CD4-positive, CD25-positive, alpha-beta regulatory T cell (primary cell): ENCODE measurements at regions not wholly inside any gene's neighbourhood (a gene's known extent, or its start where the extent isn't known, plus 50 kb on each side); places are given as distances from the start of the nearest gene placed in this dataset.

Experiments used
- ATAC-seq, 2 donors: fragments of 150-1000 bp; cut with Tn5 transposase; one replicate each; pipeline ENCODE4 v1.10.0; 2021; ENCODE audit warnings: low read depth in 2 of 2, moderate number of reproducible peaks in 2 of 2, moderate library complexity in 1 of 2
- DNase-seq, 3 donors: peaks; one replicate each; pipeline versions ENCODE4 v3.0.0 to v3.0.0-alpha.2; 2012 to 2022; ENCODE audit warnings: mixed read lengths in 1 of 3
- H3K27ac ChIP-seq: one replicate; pipeline ENCODE4 v1.7.0; 2013; ENCODE audit warnings: mild to moderate bottlenecking, low read length; ENCODE audit not compliant: insufficient read depth, poor library complexity, severe bottlenecking
- H3K27me3 ChIP-seq: one replicate; pipeline ENCODE4 v1.7.0; 2013; ENCODE audit warnings: low read length; ENCODE audit not compliant: control insufficient read depth, insufficient read depth
- H3K36me3 ChIP-seq: one replicate; pipeline ENCODE4 v1.7.0; 2013; ENCODE audit warnings: mild to moderate bottlenecking, low read length, moderate library complexity; ENCODE audit not compliant: control insufficient read depth, insufficient read depth
- H3K4me1 ChIP-seq: 2 replicates; pipeline ENCODE4 v1.7.0; 2013; ENCODE audit warnings: mild to moderate bottlenecking, low read length; ENCODE audit not compliant: insufficient read depth, control insufficient read depth, poor library complexity, severe bottlenecking
- H3K4me3 ChIP-seq: one replicate; pipeline ENCODE4 v1.7.0; 2013; ENCODE audit warnings: low read depth, mild to moderate bottlenecking, low read length, moderate library complexity
- H3K9me3 ChIP-seq, 2 experiments: 1 replicate in 1 of 2; 2 replicates in 1 of 2; pipeline ENCODE4 v1.7.0; 2013; ENCODE audit warnings: low read length in 2 of 2, mild to moderate bottlenecking in 1 of 2, moderate library complexity in 1 of 2; ENCODE audit not compliant: control insufficient read depth in 2 of 2
- H3K27ac Mint-ChIP-seq, 3 donors: one replicate each; pipeline ENCODE4 v1.8.0; 2020 to 2022; ENCODE audit warnings: mild to moderate bottlenecking in 3 of 3, mixed read lengths in 3 of 3, moderate library complexity in 2 of 3
- H3K27me3 Mint-ChIP-seq: one replicate; pipeline ENCODE4 v1.8.0; 2022; ENCODE audit warnings: mild to moderate bottlenecking, mixed read lengths
- H3K36me3 Mint-ChIP-seq: one replicate; pipeline ENCODE4 v1.8.0; 2020; ENCODE audit warnings: mixed read lengths
- H3K4me1 Mint-ChIP-seq, 4 donors: one replicate each; pipeline ENCODE4 v1.8.0; 2020 to 2022; ENCODE audit warnings: mixed read lengths in 4 of 4, mild to moderate bottlenecking in 1 of 4
- H3K4me3 Mint-ChIP-seq, 4 donors: one replicate each; pipeline ENCODE4 v1.8.0; 2020 to 2022; ENCODE audit warnings: mild to moderate bottlenecking in 4 of 4, mixed read lengths in 4 of 4, moderate library complexity in 3 of 4
- H3K9me3 Mint-ChIP-seq, 7 donors: one replicate each; pipeline ENCODE4 v1.8.0; 2020 to 2022; ENCODE audit warnings: mixed read lengths in 7 of 7, mild to moderate bottlenecking in 3 of 7, moderate library complexity in 2 of 7

DNA sequence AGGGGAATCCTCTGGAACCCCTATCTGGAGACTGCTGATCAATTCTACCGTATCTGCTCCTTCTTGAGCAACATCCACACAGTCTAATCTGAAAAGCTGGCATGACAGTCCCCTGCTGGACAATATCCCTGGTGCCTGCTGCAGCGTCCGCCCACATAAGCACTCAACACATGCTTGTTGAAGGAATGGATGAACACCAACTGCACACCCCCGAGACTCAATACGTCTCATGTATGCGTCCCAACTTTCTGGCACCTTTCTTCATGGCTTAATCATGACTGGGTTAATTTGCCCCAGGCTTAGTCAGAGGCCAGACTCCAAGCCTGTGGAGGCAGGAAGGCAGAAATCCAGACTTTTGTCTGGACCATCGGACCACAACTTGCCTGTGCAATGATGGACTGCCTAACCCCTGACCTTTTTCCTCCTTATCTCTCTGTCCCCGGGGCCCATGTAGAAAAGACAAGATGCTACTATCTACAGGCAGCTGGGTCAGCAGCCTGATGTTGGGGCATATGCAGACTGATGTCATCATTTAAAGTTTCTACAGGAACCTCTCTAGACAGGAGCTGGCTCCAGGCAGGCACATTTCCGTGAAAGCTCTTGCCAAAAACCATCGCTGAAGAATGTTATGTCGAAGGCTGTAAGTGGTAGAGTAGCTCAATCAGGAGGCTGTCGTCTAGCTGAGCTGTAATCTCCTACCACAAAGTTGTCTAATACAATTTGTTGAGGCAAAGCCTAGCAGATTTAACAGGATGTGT, 114.1 kb upstream of the TPM1 start:
- Histone ChIP-seq H3K4me1 (no peaks in the 10 kb centered on the region), H3K36me3 (no peaks in the 10 kb centered on the region), H3K4me3 (no peak overlapping the region), H3K27ac (no peak overlapping the region), H3K27me3 (peaks cover 8% of the 10 kb centered on the region), H3K9me3 (no peaks in the 10 kb centered on the region)
- ATAC-seq (no peak), DNase-seq (no peak)
- Mint-ChIP-seq H3K4me1 (peaks cover 0 to 4% (median 0%) of the 10 kb centered on the region in 4 donors), H3K9me3 (peaks cover 0 to 3% (median 0%) of the 10 kb centered on the region in 7 donors), H3K27ac (no peak overlapping the region), H3K4me3 (no peak overlapping the region), H3K27me3 (peaks cover 31% of the 10 kb centered on the region), H3K36me3 (no peaks in the 10 kb centered on the region)

DNA sequence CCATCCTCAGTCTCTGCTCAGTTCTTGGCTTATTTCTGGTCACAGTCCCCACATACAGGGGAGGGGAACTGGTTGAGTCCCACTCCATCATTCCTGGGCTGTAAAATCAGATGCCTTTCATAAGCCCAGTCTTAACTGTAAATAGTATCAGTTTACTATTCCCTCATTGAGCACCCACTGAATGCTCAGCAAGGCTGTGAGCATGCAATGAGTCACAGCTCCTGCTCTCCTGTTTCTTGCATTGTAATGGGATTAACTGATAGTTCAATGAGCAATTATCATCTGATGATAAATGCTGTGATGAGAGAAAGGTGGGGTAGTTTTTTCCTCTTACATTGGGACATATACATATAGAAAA, 113.6 kb upstream of the TPM1 start:
- no peak for ATAC-seq
- Mint-ChIP-seq H3K4me1 (peaks cover 0 to 4% (median 0%) of the 10 kb centered on the region in 4 donors), H3K9me3 (peaks cover 0 to 3% (median 0%) of the 10 kb centered on the region in 7 donors), H3K27ac (no peak overlapping the region), H3K36me3 (no peaks in the 10 kb centered on the region), H3K4me3 (no peak overlapping the region), H3K27me3 (peaks cover 26% of the 10 kb centered on the region)
- peaks cover 10% of the 10 kb centered on the region for H3K27me3 ChIP-seq
- no peak for DNase-seq
- H3K36me3 ChIP-seq = no peaks in the 10 kb centered on the region
- no peaks in the 10 kb centered on the region for H3K4me1 ChIP-seq
- H3K4me3 ChIP-seq = no peak overlapping the region
- H3K9me3 ChIP-seq = no peaks in the 10 kb centered on the region
- H3K27ac ChIP-seq = no peak overlapping the region

DNA sequence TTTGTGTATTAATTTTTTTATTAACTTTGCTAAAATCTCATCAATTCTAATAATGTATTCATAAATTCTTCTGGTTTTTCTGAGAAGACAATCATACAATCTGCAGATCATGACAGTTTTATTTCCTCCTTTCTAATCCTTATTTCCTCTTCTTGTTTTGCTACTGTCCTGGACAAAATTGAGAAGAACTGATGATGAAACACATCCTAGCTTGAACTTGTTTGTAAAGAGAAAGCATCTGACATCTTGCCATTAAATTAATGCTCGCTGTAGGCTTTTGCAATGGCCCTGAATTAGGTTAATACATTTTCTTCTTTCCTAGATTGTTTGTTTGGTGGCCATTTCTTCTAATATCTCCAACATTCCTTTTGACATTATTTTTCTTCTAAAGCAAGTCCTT, 110.9 kb upstream of the TPM1 start:
- peaks cover 22% of the 10 kb centered on the region for H3K27me3 ChIP-seq
- no peaks in the 10 kb centered on the region for H3K4me1 ChIP-seq
- H3K27me3 Mint-ChIP-seq = peaks cover 37% of the 10 kb centered on the region
- H3K9me3 Mint-ChIP-seq = peaks cover 0 to 3% (median 0%) of the 10 kb centered on the region in 7 donors
- peaks cover 0 to 4% (median 0%) of the 10 kb centered on the region in 4 donors for H3K4me1 Mint-ChIP-seq
- H3K27ac Mint-ChIP-seq = no peak overlapping the region
- no peaks in the 10 kb centered on the region for H3K36me3 Mint-ChIP-seq
- ATAC-seq = no peak
- no peaks in the 10 kb centered on the region for H3K9me3 ChIP-seq
- H3K4me3 ChIP-seq = no peak overlapping the region
- no peaks in the 10 kb centered on the region for H3K36me3 ChIP-seq
- no peak overlapping the region for H3K4me3 Mint-ChIP-seq
- no peak for DNase-seq
- H3K27ac ChIP-seq = no peak overlapping the region

DNA sequence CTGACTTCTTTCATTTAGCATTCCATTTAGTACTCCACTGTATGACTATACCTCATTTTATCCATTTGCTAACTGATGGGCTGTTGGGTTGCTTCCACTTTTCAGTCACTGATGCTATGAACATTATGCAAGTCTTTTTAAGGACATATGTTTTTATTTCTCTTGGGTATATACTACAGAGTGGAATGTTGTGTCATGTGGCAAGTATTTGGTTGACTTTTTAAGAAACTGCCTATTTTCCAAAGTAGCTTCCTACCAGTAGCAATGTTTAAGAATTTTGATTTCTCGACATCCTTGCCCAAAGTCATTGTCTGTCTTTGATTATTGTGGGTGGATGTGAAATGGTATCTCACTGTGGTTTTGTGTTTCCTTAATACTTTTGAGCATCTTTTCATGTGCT, 110.1 kb upstream of the TPM1 start:
- Mint-ChIP-seq H3K9me3 (peaks cover 0 to 3% (median 0%) of the 10 kb centered on the region in 7 donors), H3K27ac (no peak overlapping the region), H3K36me3 (no peaks in the 10 kb centered on the region), H3K27me3 (peaks cover 38% of the 10 kb centered on the region), H3K4me1 (peaks cover 0 to 4% (median 0%) of the 10 kb centered on the region in 4 donors), H3K4me3 (no peak overlapping the region)
- no peak overlapping the region for H3K4me3 ChIP-seq
- H3K4me1 ChIP-seq = no peaks in the 10 kb centered on the region
- DNase-seq (no peak), ATAC-seq (no peak)
- H3K27me3 ChIP-seq = peaks cover 22% of the 10 kb centered on the region
- no peaks in the 10 kb centered on the region for H3K36me3 ChIP-seq
- H3K27ac ChIP-seq = no peak overlapping the region
- no peaks in the 10 kb centered on the region for H3K9me3 ChIP-seq

DNA sequence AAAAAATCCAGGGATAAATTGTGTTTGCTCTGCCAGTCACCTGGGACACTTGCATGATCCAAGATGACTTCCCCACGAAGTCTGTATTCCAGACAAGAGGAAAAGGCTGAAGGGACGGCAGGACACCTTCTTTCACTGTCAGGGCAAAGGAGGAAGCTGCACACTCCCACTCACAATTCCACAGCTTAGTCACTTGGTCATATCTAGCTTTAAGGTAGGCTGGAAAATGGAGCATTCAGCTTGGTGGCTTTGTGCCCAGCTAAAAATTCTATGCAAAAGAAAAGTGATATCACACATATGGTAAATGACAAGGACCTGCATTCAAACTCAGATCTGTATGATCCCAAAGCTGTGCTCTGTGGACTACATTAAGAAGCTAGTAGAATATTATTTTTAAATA, 109.2 kb upstream of the TPM1 start:
- Histone ChIP-seq H3K9me3 (no peaks in the 10 kb centered on the region), H3K27ac (no peak overlapping the region), H3K27me3 (peaks cover 22% of the 10 kb centered on the region), H3K36me3 (no peaks in the 10 kb centered on the region), H3K4me1 (no peaks in the 10 kb centered on the region), H3K4me3 (no peak overlapping the region)
- peaks cover 0 to 3% (median 0%) of the 10 kb centered on the region in 7 donors for H3K9me3 Mint-ChIP-seq
- no peaks in the 10 kb centered on the region for H3K36me3 Mint-ChIP-seq
- H3K4me3 Mint-ChIP-seq = no peak overlapping the region
- H3K27me3 Mint-ChIP-seq = peaks cover 43% of the 10 kb centered on the region
- no peak overlapping the region for H3K27ac Mint-ChIP-seq
- DNase-seq (no peak), ATAC-seq (no peak)
- H3K4me1 Mint-ChIP-seq = peaks cover 0 to 4% (median 0%) of the 10 kb centered on the region in 4 donors

DNA sequence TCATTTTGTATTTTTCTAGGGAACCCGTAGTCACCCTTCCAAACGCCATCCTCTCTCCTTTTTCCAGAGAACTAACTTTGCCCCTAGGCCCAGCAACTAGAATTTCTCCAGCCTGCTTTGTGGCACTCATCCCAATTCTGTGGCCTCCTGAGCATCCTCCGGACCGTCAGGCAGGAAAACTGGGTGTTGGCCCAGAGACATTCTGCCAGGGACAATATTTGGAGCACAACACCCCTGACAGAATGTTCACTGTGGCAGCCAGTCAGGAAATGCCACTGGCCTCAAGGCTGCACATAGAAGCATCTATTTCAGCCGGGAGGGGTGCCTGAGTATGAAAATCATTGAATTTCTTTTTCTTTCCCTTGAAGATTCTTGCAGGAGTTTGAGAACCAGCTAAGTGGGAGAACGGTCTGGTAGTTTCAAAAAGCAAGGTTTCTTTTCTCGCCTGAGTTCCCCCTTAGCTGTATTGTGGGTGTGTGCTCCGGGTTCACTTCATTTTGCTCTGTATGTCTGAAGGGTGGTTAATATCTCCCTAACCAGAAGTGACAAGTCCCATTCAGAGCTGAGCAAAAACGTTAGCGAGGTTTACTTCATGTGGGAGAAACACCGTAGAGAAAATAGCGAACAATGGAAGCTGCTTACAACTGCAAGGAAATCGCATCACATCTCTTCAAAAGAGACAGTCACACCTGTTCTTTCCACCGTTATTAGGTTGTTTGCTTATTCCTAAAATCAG, 108.1 kb upstream of the TPM1 start:
- Mint-ChIP-seq H3K4me3 (no peak overlapping the region), H3K27ac (no peak overlapping the region), H3K9me3 (peaks cover 0 to 3% (median 0%) of the 10 kb centered on the region in 7 donors), H3K27me3 (peaks cover 37% of the 10 kb centered on the region), H3K4me1 (peaks cover 0 to 4% (median 0%) of the 10 kb centered on the region in 4 donors), H3K36me3 (no peaks in the 10 kb centered on the region)
- H3K27me3 ChIP-seq = peaks cover 26% of the 10 kb centered on the region
- no peak overlapping the region for H3K4me3 ChIP-seq
- ATAC-seq (no peak), DNase-seq (no peak)
- no peaks in the 10 kb centered on the region for H3K9me3 ChIP-seq
- H3K36me3 ChIP-seq = no peaks in the 10 kb centered on the region
- H3K4me1 ChIP-seq = no peaks in the 10 kb centered on the region
- no peak overlapping the region for H3K27ac ChIP-seq

DNA sequence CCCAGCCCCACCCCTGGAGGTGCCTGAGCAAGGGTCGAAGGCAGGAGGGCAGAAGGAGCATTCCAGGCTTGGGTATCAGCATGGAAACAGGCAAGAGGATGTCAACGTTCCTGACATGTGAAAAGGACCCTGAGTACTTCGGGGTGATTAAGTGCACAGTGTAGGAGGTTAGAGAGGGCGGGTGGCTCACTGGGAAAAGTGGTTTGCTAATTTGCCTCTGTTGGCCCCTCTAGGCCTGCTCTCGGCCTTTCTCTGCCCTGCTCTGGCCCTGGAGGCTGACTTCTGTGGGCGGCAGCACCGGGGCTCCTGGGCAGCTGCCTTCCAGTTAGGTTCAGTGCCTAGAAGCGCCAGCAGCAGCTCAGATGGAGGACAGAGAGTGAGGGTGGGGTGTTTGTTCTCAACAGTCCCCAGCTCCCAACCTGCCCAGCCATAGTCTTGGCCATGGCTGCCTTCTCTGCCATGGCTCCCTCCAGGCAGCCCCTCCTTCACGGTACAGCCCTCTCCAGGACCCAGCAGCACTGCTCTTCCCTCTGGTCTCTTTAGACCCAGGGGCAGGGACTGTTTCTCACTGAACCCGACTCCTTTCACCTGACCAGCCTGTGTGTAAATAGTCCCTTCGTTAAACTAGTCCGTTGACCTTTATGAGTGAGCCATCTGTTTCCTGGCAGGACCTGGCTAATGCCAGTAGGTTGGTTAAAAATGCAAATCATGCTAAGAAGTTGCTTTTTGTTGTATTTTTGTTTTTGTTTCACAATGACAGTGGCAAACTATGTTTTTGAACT, 107.1 kb upstream of the TPM1 start:
- Mint-ChIP-seq H3K9me3 (no peaks in the 10 kb centered on the region), H3K27me3 (peaks cover 37% of the 10 kb centered on the region), H3K36me3 (no peaks in the 10 kb centered on the region), H3K4me3 (no peak overlapping the region), H3K27ac (peak overlapping the region in 1 of 3 donors; percentile 79), H3K4me1 (peaks cover 0 to 4% (median 0%) of the 10 kb centered on the region in 4 donors)
- Histone ChIP-seq H3K36me3 (no peaks in the 10 kb centered on the region), H3K27me3 (peaks cover 26% of the 10 kb centered on the region), H3K4me3 (no peak overlapping the region), H3K4me1 (no peaks in the 10 kb centered on the region), H3K27ac (no peak overlapping the region), H3K9me3 (no peaks in the 10 kb centered on the region)
- DNase-seq = no peak
- ATAC-seq = no peak
